GM13976 (cell line): ENCODE measurements at regions not wholly inside any gene's neighbourhood (a gene's known extent, or its start where the extent isn't known, plus 50 kb on each side); places are given as distances from the start of the nearest gene placed in this dataset.
"Not testable (repeated sequence)": the region's sequence is repeated elsewhere in the genome, so short reads cannot be mapped to it uniquely, and the experiment has no call there.

Source experiments
- DNase-seq: peaks from one replicate; pipeline ENCODE4 v3.0.0; 2012; ENCODE audit warnings: low spot score
- CTCF ChIP-seq: IDR thresholded peaks from 2 replicates; pipeline ENCODE4 v1.5.1; 2012; ENCODE audit warnings: borderline replicate concordance, mild to moderate bottlenecking; ENCODE audit not compliant: insufficient read depth; ENCODE audit errors: extremely low read depth, missing control alignments, control extremely low read depth
- in situ Hi-C: fragments of 300-500 bp; cut with MboI; formaldehyde crosslinking; loops from one replicate; pipeline ENCODE4 v1.12.0; 2022; ENCODE audit warnings: low sequenced_read_pairs, mixed read lengths, inconsistent platforms; ENCODE audit not compliant: unreplicated experiment

DNA sequence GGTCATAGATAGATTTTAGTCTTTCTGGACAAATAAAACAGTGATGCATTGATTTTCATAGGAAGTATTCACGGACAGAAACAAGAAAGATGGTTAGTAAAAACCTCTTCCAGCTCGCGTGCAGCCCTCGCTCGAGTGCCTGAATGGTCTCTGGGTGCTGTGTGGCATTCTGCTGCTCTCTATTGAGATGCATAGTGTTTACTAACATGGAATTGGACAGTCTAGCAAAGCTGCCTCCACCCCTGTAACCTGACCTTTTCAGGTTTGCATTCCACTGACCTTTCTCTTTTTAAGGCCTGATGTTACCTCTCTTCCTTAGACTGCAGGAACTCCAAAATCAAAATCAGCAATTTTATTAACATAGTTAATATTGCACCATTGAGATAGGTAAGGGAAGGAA is 643.4 kb downstream of the JRKL start:
- DNase-seq: no peak
- no peak for TF ChIP-seq CTCF
- in situ Hi-C loops: no loop called here

- DNase-seq: no peak
- in situ Hi-C loops: no loop called here
- TF ChIP-seq CTCF: no peak
Observed at GRCh38 chr11:97048481-97048880, 658.7 kb downstream of the JRKL start.

DNA sequence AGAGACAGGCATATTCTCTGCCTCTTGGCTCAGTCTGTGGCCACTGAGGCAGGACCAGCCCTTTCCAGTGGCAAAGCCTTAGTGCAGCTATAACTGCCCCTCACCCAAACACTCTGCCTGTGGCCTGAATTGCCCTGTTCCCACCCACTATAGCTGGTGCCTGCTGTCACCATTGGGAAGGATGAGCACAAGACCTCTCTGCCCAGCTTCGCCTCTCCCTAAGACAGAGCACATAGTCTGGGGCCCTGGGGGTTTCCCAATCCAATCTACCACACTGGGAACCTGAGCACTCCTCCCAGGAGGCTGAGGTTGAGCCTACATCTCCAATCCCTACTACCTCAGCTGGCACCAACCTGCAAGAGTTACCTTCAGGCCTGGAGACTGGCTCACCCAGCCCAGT is 670.4 kb downstream of the JRKL start:
- no peak for DNase-seq
- in situ Hi-C loops: no loop called here
- TF ChIP-seq CTCF: no peak

DNA sequence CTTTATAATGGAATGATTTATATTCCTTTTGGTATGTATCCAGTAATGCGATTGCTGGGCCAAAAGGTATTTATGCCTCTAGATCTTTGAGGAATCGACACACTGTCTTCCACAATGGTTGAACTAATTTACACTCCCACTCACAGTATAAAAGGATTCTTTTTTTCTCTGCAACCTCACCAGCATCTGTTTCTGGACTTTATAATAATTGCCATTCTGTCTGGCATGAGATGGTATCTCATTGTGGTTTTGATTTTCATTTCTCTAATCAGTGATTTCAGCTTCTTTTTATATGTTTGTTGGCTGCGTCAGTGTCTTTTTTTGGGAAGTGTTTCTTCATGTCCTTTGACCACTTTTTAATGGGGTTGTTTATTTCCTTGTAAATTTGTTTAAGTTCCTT is 679.3 kb downstream of the JRKL start:
- no peak for DNase-seq
- no peak for TF ChIP-seq CTCF
- in situ Hi-C loops: no loop called here

DNA sequence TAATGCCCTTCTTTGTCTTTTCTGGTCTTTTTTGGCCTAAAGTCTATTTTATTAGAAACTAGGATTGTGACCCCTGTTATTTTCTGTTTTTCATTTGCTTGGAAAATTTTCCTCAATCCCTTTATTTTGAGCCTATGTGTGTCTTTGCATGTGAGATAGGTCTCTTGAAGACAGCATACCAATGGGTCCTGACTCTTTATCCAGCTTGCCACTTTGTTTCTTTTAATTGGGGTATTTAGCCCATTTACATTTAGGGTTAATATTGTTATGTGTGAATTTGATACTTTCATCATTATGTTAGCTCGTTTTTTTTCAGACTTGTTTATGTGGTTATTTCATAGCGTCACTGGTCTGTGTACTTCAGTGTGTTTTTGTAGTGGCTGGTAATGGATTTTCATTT is 682.6 kb downstream of the JRKL start:
- in situ Hi-C loops: no loop called here
- no peak for TF ChIP-seq CTCF
- no peak for DNase-seq

GRCh38 chr11:97076666-97077065 is 686.9 kb downstream of the JRKL start:
- in situ Hi-C loops, DNase-seq: not testable (repeated sequence)

DNA sequence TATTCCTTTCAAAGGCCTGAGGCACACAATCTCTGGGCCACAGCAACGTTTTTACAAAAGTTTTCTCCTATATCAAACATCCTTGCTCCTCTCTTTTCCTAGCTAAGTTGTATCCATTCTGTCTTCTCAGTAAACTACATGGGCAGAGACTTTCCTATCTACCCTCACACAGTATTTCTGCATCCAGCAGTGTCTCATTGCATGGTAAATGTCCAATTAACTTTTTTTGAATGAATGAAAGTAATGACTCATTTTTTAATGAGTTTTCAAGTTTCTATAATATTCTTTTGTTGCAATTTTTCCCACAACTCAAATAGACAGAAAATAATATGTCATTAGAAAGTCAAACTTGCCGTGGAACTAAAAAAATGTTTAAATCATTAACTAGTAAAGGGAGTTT is 688.6 kb downstream of the JRKL start:
- TF ChIP-seq CTCF: no peak
- in situ Hi-C loops: no loop called here
- no peak for DNase-seq
